GM12891 (cell line): ENCODE measurements at regions not wholly inside any gene's neighbourhood (a gene's known extent, or its start where the extent isn't known, plus 50 kb on each side); places are given as distances from the start of the nearest gene placed in this dataset.

ENCODE experiments used
- PAX5 ChIP-seq: IDR thresholded peaks from 2 replicates; pipeline ENCODE4 v1.6.1; 2011; ENCODE audit warnings: low read length, moderate library complexity, mild to moderate bottlenecking; ENCODE audit not compliant: insufficient read depth, severe bottlenecking
- POLR2A ChIP-seq: IDR thresholded peaks from 2 replicates; pipeline ENCODE4 v1.6.1; 2011; ENCODE audit warnings: low read depth, low read length, control low read depth
- POLR2AphosphoS5 ChIP-seq: IDR thresholded peaks from 2 replicates; pipeline ENCODE4 v1.6.1; 2011; ENCODE audit warnings: low read depth, low read length, control low read depth
- SPI1 ChIP-seq: IDR thresholded peaks from 2 replicates; pipeline ENCODE4 v1.6.1; 2011; ENCODE audit warnings: low read depth, low read length, control low read depth
- TAF1 ChIP-seq: IDR thresholded peaks from 2 replicates; pipeline ENCODE4 v1.6.1; 2011; ENCODE audit warnings: low read depth, low read length, control low read depth

DNA sequence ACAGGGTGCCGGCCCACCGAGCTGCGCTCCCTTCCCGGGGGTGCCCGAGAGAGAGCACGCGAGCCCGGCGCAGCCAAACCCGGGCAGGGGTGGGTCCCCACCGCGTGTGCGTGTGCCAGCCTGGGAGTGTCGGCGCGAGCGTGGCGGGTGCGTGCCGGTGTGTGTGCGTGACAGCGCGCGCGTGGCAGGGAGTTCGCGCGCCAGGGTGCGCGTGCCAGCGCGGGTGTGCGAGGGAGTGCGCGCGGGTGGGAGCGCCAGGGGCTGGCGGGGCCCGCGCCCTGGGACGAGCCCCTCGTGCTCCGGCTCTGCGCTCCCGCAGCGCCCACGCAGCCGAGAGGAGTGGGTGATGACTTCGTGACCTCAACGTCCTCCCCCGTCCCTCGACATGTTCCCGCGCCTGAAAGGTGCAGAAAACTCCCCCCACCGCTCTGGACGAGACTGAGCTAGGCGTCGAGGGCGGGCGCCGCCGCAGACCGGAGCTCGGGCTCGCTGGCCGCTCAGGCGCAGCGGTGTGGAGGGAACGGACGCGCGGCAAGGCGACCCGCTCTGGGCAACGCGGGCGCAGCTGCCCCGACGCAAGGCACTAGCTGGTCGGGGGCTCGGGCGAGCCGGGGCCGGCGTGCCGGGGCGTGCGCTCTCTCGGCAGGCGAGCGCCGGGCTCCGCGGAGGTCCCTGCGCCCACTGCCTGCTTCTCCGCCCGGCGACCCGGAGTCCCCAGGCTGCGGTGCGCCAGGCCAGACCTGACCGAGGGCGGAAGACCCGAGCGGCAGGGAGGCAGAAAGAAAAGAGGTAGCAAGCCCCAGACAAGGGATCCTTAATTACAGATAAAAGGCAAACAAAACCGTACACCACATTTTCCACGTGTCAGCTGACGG lies 582.8 kb downstream of the ZEB2 start:
- TF ChIP-seq POLR2A, result no peak
- no peak for TF ChIP-seq POLR2AphosphoS5
- TF ChIP-seq TAF1, result no peak
- TF ChIP-seq PAX5, result no peak
- TF ChIP-seq SPI1, result no peak
